ENCODE measurements at regions not wholly inside any gene's neighbourhood (a gene's known extent, or its start where the extent isn't known, plus 50 kb on each side); places are given as distances from the start of the nearest gene placed in this dataset.

- DNase-seq (ENCODE audit: low spot score) (no peak), ATAC-seq (no peak)
- Mint-ChIP-seq H3K4me3 (no peak overlapping the region), H3K27me3 (ENCODE audit: low read depth) (peaks cover 55% of the 10 kb centered on the region), H3K27ac (no peak overlapping the region), H3K4me1 (peaks cover 4% of the 10 kb centered on the region), H3K9me3 (peaks cover 15% of the 10 kb centered on the region), H3K36me3 (peaks cover 2% of the 10 kb centered on the region)
- TF ChIP-seq MLX (CRISPR knock-in tag; IDR thresholded peaks at IDR 0.05) (no peak), USF2 (CRISPR knock-in tag; IDR thresholded peaks at IDR 0.05) (no peak), NFYB (CRISPR knock-in tag; conservative IDR thresholded peaks at IDR 0.05; ENCODE audit: low read depth) (no peak), GRHL2 (CRISPR knock-in tag; IDR thresholded peaks at IDR 0.05; ENCODE audit: insufficient replicate concordance, severe bottlenecking) (no peak), TEAD1 (CRISPR knock-in tag; IDR thresholded peaks at IDR 0.05) (no peak), ZNF263 (CRISPR knock-in tag; IDR thresholded peaks at IDR 0.05; ENCODE audit: low read depth) (no peak), CBFB (CRISPR knock-in tag; IDR thresholded peaks at IDR 0.05; ENCODE audit: low read depth) (no peak)
- CTCF ChIA-PET, result no interaction called here
- POLR2A ChIA-PET, result no interaction called here
These were observed 80.9 kb upstream of the TEKT1 start for GRCh38 chr17:6912110-6913051.

GRCh38 chr17:6913608-6914443, 82.0 kb upstream of the ALOX12 start:
- H3K4me1 Mint-ChIP-seq, result peaks cover 4% of the 10 kb centered on the region

GRCh38 chr17:6914711-6915110, 81.1 kb upstream of the ALOX12 start:
- Mint-ChIP-seq H3K4me1 (peaks cover 4% of the 10 kb centered on the region), H3K9me3 (peaks cover 15% of the 10 kb centered on the region), H3K27ac (no peak overlapping the region), H3K27me3 (ENCODE audit: low read depth) (peaks cover 55% of the 10 kb centered on the region), H3K36me3 (peaks cover 2% of the 10 kb centered on the region), H3K4me3 (no peak overlapping the region)
- DNase-seq (ENCODE audit: low spot score) (no peak), ATAC-seq (no peak)
- TF ChIP-seq ZNF416 (CRISPR knock-in tag; IDR thresholded peaks at IDR 0.05) (no peak), TCF7 (CRISPR knock-in tag; IDR thresholded peaks at IDR 0.05; ENCODE audit: low read depth) (no peak)
- ChIA-PET POLR2A (interaction anchor here (1.1 kb wide), 1 partner anchor 81 kb away, joined by 3 read pairs; the partner anchor contains the start of gene ALOX12), CTCF (interaction anchor here (0.8 to 3.2 kb wide), 15 partner anchors 9 to 255 kb away, joined by 3 to 48 read pairs (median 4); partner anchors contain the start of genes ALOX12, BCL6B and SLC13A5)

More at GRCh38 chr17:6913608-6914443, 82.0 kb upstream of the ALOX12 start:
- H3K27ac Mint-ChIP-seq, result no peak overlapping the region
- peaks cover 15% of the 10 kb centered on the region for H3K9me3 Mint-ChIP-seq
- POLR2A ChIA-PET, result no interaction called here
- CTCF ChIA-PET, result interaction anchor here (0.5 to 3.2 kb wide), 22 partner anchors 10 to 256 kb away, joined by 3 to 48 read pairs (median 4); partner anchors contain the start of genes ALOX12, BCL6B, SLC13A5 and TEKT1
- TF ChIP-seq CTCF (IDR thresholded peaks at IDR 0.05) (peak; percentile 75), RELA (CRISPR knock-in tag; IDR thresholded peaks at IDR 0.05; ENCODE audit: borderline replicate concordance) (no peak)
- H3K27me3 Mint-ChIP-seq (ENCODE audit: low read depth), result peaks cover 55% of the 10 kb centered on the region
- ATAC-seq (peak; percentile 83), DNase-seq (ENCODE audit: low spot score) (peak; percentile 85)
- peaks cover 2% of the 10 kb centered on the region for H3K36me3 Mint-ChIP-seq
- H3K4me3 Mint-ChIP-seq, result peak overlapping the region; percentile 46

GRCh38 chr17:6915620-6916019, 80.2 kb upstream of the ALOX12 start:
- H3K27me3 Mint-ChIP-seq (ENCODE audit: low read depth), result peaks cover 55% of the 10 kb centered on the region
- H3K4me3 Mint-ChIP-seq, result no peak overlapping the region
- H3K9me3 Mint-ChIP-seq, result peaks cover 15% of the 10 kb centered on the region
- ChIA-PET POLR2A (interaction anchor here (1.1 kb wide), 1 partner anchor 80 kb away, joined by 3 read pairs; the partner anchor contains the start of gene ALOX12), CTCF (interaction anchor here (0.8 to 3.2 kb wide), 4 partner anchors 80 to 262 kb away, joined by 3 to 48 read pairs (median 14); partner anchors contain the start of gene ALOX12)
- H3K27ac Mint-ChIP-seq, result no peak overlapping the region
- DNase-seq (ENCODE audit: low spot score), result no peak
- peaks cover 4% of the 10 kb centered on the region for H3K4me1 Mint-ChIP-seq
- peaks cover 2% of the 10 kb centered on the region for H3K36me3 Mint-ChIP-seq
- ATAC-seq, result no peak
- TF ChIP-seq AFF4 (CRISPR knock-in tag; IDR thresholded peaks at IDR 0.05; ENCODE audit: borderline replicate concordance) (no peak), IRF1 (CRISPR knock-in tag; IDR thresholded peaks at IDR 0.05) (no peak)
